HG02981 (cell line): ENCODE measurements at regions not wholly inside any gene's neighbourhood (a gene's known extent, or its start where the extent isn't known, plus 50 kb on each side); places are given as distances from the start of the nearest gene placed in this dataset.

ENCODE experiments used
- ATAC-seq: cut with Tn5 transposase; IDR thresholded peaks from one replicate; pipeline ENCODE4 v1.9.1; 2021; ENCODE audit warnings: mild to moderate bottlenecking, moderate library complexity; ENCODE audit not compliant: unreplicated experiment

GRCh38 chr7:136189506-136189998 lies 212.4 kb upstream of the MTPN start:
- no peak for ATAC-seq

- ATAC-seq = no peak
These were observed 209.1 kb upstream of the MTPN start for GRCh38 chr7:136186281-136186680.

GRCh38 chr7:136184719-136185118 lies 207.6 kb upstream of the MTPN start:
- ATAC-seq = no peak

GRCh38 chr7:136183981-136184380 lies 206.8 kb upstream of the MTPN start:
- no peak for ATAC-seq

GRCh38 chr7:136180984-136181383 lies 203.8 kb upstream of the MTPN start:
- no peak for ATAC-seq

GRCh38 chr7:136179851-136180721 lies 202.9 kb upstream of the MTPN start:
- no peak for ATAC-seq

- ATAC-seq = no peak
These were observed 202.0 kb upstream of the MTPN start for GRCh38 chr7:136179154-136179553.

- ATAC-seq = no peak
These were observed 197.4 kb upstream of the MTPN start for GRCh38 chr7:136174477-136175125.

- ATAC-seq = no peak
These were observed 196.7 kb upstream of the MTPN start for GRCh38 chr7:136173874-136174273.

GRCh38 chr7:136171233-136171632 lies 194.1 kb upstream of the MTPN start:
- ATAC-seq = no peak

- no peak for ATAC-seq
These were observed 191.7 kb upstream of the MTPN start for GRCh38 chr7:136168821-136169220.

- ATAC-seq = no peak
These were observed 190.8 kb upstream of the MTPN start for GRCh38 chr7:136167991-136168390.

- ATAC-seq = no peak
These were observed 189.4 kb upstream of the MTPN start for GRCh38 chr7:136166521-136166920.

GRCh38 chr7:136163340-136163801 lies 186.2 kb upstream of the MTPN start:
- ATAC-seq = no peak

GRCh38 chr7:136150311-136150710 lies 173.2 kb upstream of the MTPN start:
- ATAC-seq = no peak

GRCh38 chr7:136148920-136149319 lies 171.8 kb upstream of the MTPN start:
- no peak for ATAC-seq

- no peak for ATAC-seq
These were observed 169.8 kb upstream of the MTPN start for GRCh38 chr7:136146925-136147324.

- ATAC-seq = no peak
These were observed 167.0 kb upstream of the MTPN start for GRCh38 chr7:136144182-136144581.

- no peak for ATAC-seq
These were observed 166.1 kb upstream of the MTPN start for GRCh38 chr7:136143271-136143670.

- no peak for ATAC-seq
These were observed 165.4 kb upstream of the MTPN start for GRCh38 chr7:136142583-136142982.

GRCh38 chr7:136140469-136140868 lies 163.3 kb upstream of the MTPN start:
- no peak for ATAC-seq

GRCh38 chr7:136139417-136139816 lies 162.3 kb upstream of the MTPN start:
- ATAC-seq = no peak
